AG09309 (cell line): ENCODE measurements at regions not wholly inside any gene's neighbourhood (a gene's known extent, or its start where the extent isn't known, plus 50 kb on each side); places are given as distances from the start of the nearest gene placed in this dataset.
"Not testable (repeated sequence)": the region's sequence is repeated elsewhere in the genome, so short reads cannot be mapped to it uniquely, and the experiment has no call there.

Experiments
- DNase-seq: peaks from one replicate; pipeline ENCODE4 v3.0.0-alpha.2; 2010; ENCODE audit warnings: low read depth
- H3K4me3 ChIP-seq: 2 replicates; pipeline ENCODE4 v1.5.1; 2011; ENCODE audit warnings: mild to moderate bottlenecking, low read depth, low read length, moderate library complexity; ENCODE audit not compliant: control insufficient read depth
- CTCF ChIP-seq: IDR thresholded peaks from 2 replicates; pipeline ENCODE4 v1.5.1; 2011; ENCODE audit warnings: mild to moderate bottlenecking, low read depth, low read length, inconsistent platforms; ENCODE audit not compliant: insufficient read depth, control insufficient read depth; ENCODE audit errors: missing control alignments

- no peak for DNase-seq
- TF ChIP-seq CTCF = no peak
- no peak overlapping the region for H3K4me3 ChIP-seq
These were observed 154.0 kb upstream of the RADX start for GRCh38 chrX:106457802-106458201.

- no peak for TF ChIP-seq CTCF
- H3K4me3 ChIP-seq = no peak overlapping the region
- DNase-seq = no peak
These were observed 144.4 kb upstream of the RADX start for GRCh38 chrX:106467422-106467821.

- no peak overlapping the region for H3K4me3 ChIP-seq
- TF ChIP-seq CTCF = no peak
- no peak for DNase-seq
These were observed 143.8 kb upstream of the RADX start for GRCh38 chrX:106467943-106468342.

GRCh38 chrX:106468433-106468832 is 143.3 kb upstream of the RADX start:
- no peak overlapping the region for H3K4me3 ChIP-seq
- no peak for TF ChIP-seq CTCF
- no peak for DNase-seq

GRCh38 chrX:106479920-106480319 is 131.9 kb upstream of the RADX start:
- no peak for DNase-seq
- no peak for TF ChIP-seq CTCF
- H3K4me3 ChIP-seq = no peak overlapping the region

- peak; percentile 4 for DNase-seq
- peak; percentile 76 for TF ChIP-seq CTCF
- H3K4me3 ChIP-seq = no peak overlapping the region
These were observed 130.4 kb upstream of the RADX start for GRCh38 chrX:106481341-106481740.

- DNase-seq = no peak
- no peak for TF ChIP-seq CTCF
- no peak overlapping the region for H3K4me3 ChIP-seq
These were observed 127.5 kb upstream of the RADX start for GRCh38 chrX:106484233-106484632.

- H3K4me3 ChIP-seq, DNase-seq: not testable (repeated sequence)
These were observed 118.5 kb upstream of the RADX start for GRCh38 chrX:106493210-106493816.
